Left lung (tissue), 4 donors: ENCODE measurements at regions not wholly inside any gene's neighbourhood (a gene's known extent, or its start where the extent isn't known, plus 50 kb on each side); places are given as distances from the start of the nearest gene placed in this dataset.

Experiments
- ATAC-seq: fragments of 200-7000 bp; cut with Tn5 transposase; one replicate; pipeline ENCODE4 v1.9.1; 2020; ENCODE audit warnings: moderate library complexity
- DNase-seq, 4 donors: peaks; one replicate each; pipeline ENCODE4 v3.0.0-alpha.2; 2013 to 2020
- H3K27ac ChIP-seq, 2 donors: fragments of 200-600 bp; sonication (generic) in 1 of 2; one replicate each; pipeline versions ENCODE4 v1.5.0 to v1.8.0; 2020 to 2021
- H3K27me3 ChIP-seq, 2 donors: fragments of 200-600 bp; sonication (generic) in 1 of 2; one replicate each; pipeline versions ENCODE4 v1.5.0 to v1.8.0; 2020 to 2021
- H3K36me3 ChIP-seq, 2 donors: fragments of 200-600 bp; sonication (generic) in 1 of 2; one replicate each; pipeline versions ENCODE4 v1.5.0 to v1.8.0; 2020 to 2021
- H3K4me1 ChIP-seq, 2 donors: fragments of 200-600 bp; one replicate each; pipeline ENCODE4 v1.8.0; 2021
- H3K4me3 ChIP-seq, 2 donors: fragments of 200-600 bp; sonication (generic) in 1 of 2; one replicate each; pipeline versions ENCODE4 v1.5.0 to v1.8.0; 2020 to 2021; ENCODE audit warnings: mild to moderate bottlenecking in 1 of 2
- H3K9me3 ChIP-seq, 2 donors: fragments of 200-600 bp; sonication (generic) in 1 of 2; one replicate each; pipeline versions ENCODE4 v1.5.0 to v1.8.0; 2020 to 2021
- intact Hi-C, 2 donors: fragments of 100-400 bp; cut with DNase I; formaldehyde crosslinking; loops; one replicate each; pipeline versions ENCODE4 v1.11.2 to v1.14.2; 2022
- TF ChIP-seq, protein P1 (sequence below), 2 donors: fragments of 200-600 bp; sonication (generic) in 1 of 2; IDR thresholded peaks; one replicate each; pipeline versions ENCODE4 v1.5.0 to v1.8.0; 2021; ENCODE audit warnings: antibody characterized with exemption in 2 of 2
- donor health status: DM: no; HTN: yes; CAD: no.
- donor health status: DM: no; HTN: no; CAD: no.

GRCh38 chr14:85453401-85454225 lies 76.3 kb upstream of the FLRT2 start:
- no peaks in the 10 kb centered on the region for H3K9me3 ChIP-seq
- no peaks in the 10 kb centered on the region for H3K27me3 ChIP-seq
- H3K4me1 ChIP-seq, result no peaks in the 10 kb centered on the region
- no peak overlapping the region for H3K4me3 ChIP-seq
- no peak overlapping the region for H3K27ac ChIP-seq
- DNase-seq (no peak), ATAC-seq (no peak)
- intact Hi-C loops, result no loop called here
- H3K36me3 ChIP-seq, result no peaks in the 10 kb centered on the region
- TF ChIP-seq, protein P1, sequence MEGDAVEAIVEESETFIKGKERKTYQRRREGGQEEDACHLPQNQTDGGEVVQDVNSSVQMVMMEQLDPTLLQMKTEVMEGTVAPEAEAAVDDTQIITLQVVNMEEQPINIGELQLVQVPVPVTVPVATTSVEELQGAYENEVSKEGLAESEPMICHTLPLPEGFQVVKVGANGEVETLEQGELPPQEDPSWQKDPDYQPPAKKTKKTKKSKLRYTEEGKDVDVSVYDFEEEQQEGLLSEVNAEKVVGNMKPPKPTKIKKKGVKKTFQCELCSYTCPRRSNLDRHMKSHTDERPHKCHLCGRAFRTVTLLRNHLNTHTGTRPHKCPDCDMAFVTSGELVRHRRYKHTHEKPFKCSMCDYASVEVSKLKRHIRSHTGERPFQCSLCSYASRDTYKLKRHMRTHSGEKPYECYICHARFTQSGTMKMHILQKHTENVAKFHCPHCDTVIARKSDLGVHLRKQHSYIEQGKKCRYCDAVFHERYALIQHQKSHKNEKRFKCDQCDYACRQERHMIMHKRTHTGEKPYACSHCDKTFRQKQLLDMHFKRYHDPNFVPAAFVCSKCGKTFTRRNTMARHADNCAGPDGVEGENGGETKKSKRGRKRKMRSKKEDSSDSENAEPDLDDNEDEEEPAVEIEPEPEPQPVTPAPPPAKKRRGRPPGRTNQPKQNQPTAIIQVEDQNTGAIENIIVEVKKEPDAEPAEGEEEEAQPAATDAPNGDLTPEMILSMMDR (IDR thresholded peaks at IDR 0.05), result no peak

- TF ChIP-seq, protein P1 (IDR thresholded peaks at IDR 0.05), result no peak
These were observed 75.6 kb upstream of the FLRT2 start for GRCh38 chr14:85454226-85454813.

DNA sequence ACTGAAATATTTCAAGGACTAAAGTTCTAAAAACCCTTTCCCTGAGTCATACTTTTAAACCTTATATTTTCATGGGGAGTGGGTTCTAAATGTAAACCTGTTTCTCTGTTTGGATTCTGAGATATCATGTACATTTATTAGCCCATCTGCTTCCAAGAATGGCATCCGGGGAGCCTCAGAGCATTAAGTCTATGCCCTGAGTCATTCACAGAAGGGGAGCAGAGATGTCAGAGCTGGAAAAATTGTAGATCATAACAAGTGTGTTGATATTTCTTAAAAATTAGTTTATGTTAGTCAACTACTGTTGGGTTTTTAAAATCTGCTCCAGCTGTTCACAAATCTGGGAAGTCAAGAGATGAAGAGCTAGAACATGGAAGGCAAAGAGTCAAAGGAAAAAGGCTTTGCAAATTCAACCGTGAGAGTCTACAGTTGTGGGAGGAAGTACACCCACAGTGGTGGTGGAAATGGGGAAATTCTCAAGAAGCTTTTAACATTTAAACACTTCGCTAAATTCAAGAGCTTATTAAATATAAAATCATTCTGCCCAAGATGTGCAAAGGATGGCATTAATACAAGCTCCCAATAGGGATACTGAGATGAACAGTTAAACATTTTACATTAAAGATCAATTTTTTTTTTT lies 70.5 kb upstream of the FLRT2 start:
- no peak for ATAC-seq
- no peaks in the 10 kb centered on the region for H3K27me3 ChIP-seq
- no peak overlapping the region for H3K27ac ChIP-seq
- no peak for DNase-seq
- H3K4me3 ChIP-seq, result no peak overlapping the region
- TF ChIP-seq, protein P1 (IDR thresholded peaks at IDR 0.05), result no peak
- no peaks in the 10 kb centered on the region for H3K36me3 ChIP-seq
- intact Hi-C loops, result no loop called here
- no peaks in the 10 kb centered on the region for H3K9me3 ChIP-seq
- no peaks in the 10 kb centered on the region for H3K4me1 ChIP-seq

More at GRCh38 chr14:85454226-85454813, 75.6 kb upstream of the FLRT2 start:
- Histone ChIP-seq H3K27me3 (no peaks in the 10 kb centered on the region), H3K9me3 (no peaks in the 10 kb centered on the region), H3K27ac (no peak overlapping the region), H3K4me1 (no peaks in the 10 kb centered on the region), H3K4me3 (no peak overlapping the region), H3K36me3 (no peaks in the 10 kb centered on the region)
- intact Hi-C loops, result no loop called here
- DNase-seq (no peak), ATAC-seq (no peak)

DNA sequence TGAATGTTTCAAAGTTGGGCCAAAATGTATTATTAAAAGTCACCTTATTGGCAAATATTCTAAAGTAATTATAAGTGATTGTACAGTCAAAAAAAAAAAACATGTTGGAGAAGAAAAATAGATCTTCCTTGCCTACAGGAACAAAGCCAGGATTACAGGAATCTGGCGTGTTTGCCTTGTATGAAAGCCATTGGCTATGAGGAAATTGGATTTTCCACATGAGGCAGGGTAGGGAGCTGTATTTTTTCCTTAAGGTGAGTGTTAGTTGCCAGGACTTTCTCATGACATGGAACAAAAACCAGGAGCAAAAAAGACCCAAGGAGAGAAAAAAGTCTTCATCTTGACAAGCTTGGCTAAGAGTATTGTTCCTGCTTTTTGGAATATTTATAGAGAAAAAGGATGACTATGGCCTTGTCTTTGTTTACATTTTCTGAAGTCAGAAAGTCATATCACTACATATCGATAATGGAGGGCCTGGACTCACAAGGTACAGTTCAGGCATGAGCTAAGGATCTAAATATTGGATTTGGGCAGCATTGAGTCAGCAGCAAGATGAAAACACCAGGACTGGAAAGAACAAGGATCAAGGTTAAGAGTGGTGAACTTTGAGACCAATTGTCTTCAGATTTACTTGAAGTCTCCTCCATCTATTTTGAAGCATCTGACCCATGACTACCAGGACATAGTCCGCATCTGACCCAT lies 68.4 kb upstream of the FLRT2 start:
- H3K4me1 ChIP-seq, result no peaks in the 10 kb centered on the region
- TF ChIP-seq, protein P1 (IDR thresholded peaks at IDR 0.05), result no peak
- DNase-seq (no peak), ATAC-seq (no peak)
- no peaks in the 10 kb centered on the region for H3K27me3 ChIP-seq
- intact Hi-C loops, result no loop called here
- no peaks in the 10 kb centered on the region for H3K36me3 ChIP-seq
- no peak overlapping the region for H3K27ac ChIP-seq
- H3K4me3 ChIP-seq, result no peak overlapping the region
- H3K9me3 ChIP-seq, result no peaks in the 10 kb centered on the region
